ENCODE measurements at regions not wholly inside any gene's neighbourhood (a gene's known extent, or its start where the extent isn't known, plus 50 kb on each side); places are given as distances from the start of the nearest gene placed in this dataset.
A peak's percentile ranks its signal among the peaks of the same experiment; 100 is the strongest.

DNA sequence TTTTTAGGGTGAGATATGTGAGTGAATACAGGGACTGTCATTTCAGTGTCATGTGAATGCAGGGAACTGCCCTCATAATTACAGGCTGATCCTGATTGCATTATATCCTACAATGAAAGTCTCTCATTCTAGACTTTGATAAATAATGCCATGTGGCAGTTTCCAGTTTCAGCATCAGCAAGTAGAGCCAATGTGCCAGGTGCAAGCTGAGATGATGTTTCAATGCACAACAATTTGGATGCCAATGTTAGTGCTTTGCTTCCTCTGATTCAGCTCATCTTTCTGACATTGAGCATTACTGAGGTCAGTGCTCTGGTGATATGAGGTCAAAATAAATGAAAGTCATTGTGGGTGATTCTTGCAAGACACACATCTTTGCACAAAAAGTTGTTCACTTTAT, 63.7 kb upstream of the TFPI start:
- Histone ChIP-seq H3K4me3 (ENCODE audit: insufficient read depth, low read depth, low read length) (no peak overlapping the region), H4K91ac (ENCODE audit: insufficient read depth, low read depth, low read length) (no peak overlapping the region), H4K5ac (ENCODE audit: low read depth, low read length) (no peak overlapping the region), H3K14ac (replicated peaks; ENCODE audit: low read depth, low read length) (no peak overlapping the region), H3K9me3 (ENCODE audit: control insufficient read depth, insufficient read depth, low read length) (no peaks in the 10 kb centered on the region), H3K23ac (ENCODE audit: low read depth, low read length) (no peak overlapping the region), H3K27ac (ENCODE audit: insufficient read depth, low read length) (no peak overlapping the region), H3K9me1 (ENCODE audit: insufficient read depth, low read length) (peaks cover 3% of the 10 kb centered on the region; the same call in 1 of the 2 replicates), H3K9ac (ENCODE audit: low read depth, low read length) (no peak overlapping the region), H3K79me1 (ENCODE audit: low read depth in 1 of 2, low read length in 2 of 2) (no peaks in the 10 kb centered on the region), H3K4ac (ENCODE audit: low read depth, low read length) (no peak overlapping the region), H2BK20ac (ENCODE audit: low read depth, low read length) (no peak overlapping the region), H2BK120ac (ENCODE audit: low read depth, low read length) (no peak overlapping the region), H3K18ac (ENCODE audit: low read depth, low read length) (no peak overlapping the region), H4K8ac (ENCODE audit: low read depth in 2 of 2, low read length in 2 of 2) (no peak overlapping the region), H3K56ac (ENCODE audit: extremely low read depth, insufficient read depth, low read length) (no peak overlapping the region), H3K36me3 (ENCODE audit: control insufficient read depth, insufficient read depth, low read length) (no peaks in the 10 kb centered on the region), H2AK9ac (replicated peaks; ENCODE audit: low read depth, low read length, poor library complexity) (no peak overlapping the region), H4K20me1 (ENCODE audit: insufficient read depth, low read length) (no peaks in the 10 kb centered on the region), H2BK5ac (ENCODE audit: low read depth, low read length, poor library complexity, severe bottlenecking) (no peak overlapping the region), H2AFZ (replicated peaks; ENCODE audit: low read length, poor library complexity) (no peak overlapping the region), H3K4me1 (ENCODE audit: control insufficient read depth, insufficient read depth, low read length) (peaks cover 2% of the 10 kb centered on the region; the same call in 1 of the 2 replicates), H2AK5ac (ENCODE audit: low read depth, low read length) (no peak overlapping the region), H3K4me2 (ENCODE audit: low read depth, low read length) (no peak overlapping the region), H3K27me3 (ENCODE audit: control insufficient read depth, insufficient read depth, low read length) (no peaks in the 10 kb centered on the region; the same call in 1 of the 2 replicates), H2BK15ac (ENCODE audit: low read depth, low read length) (no peak overlapping the region)
- DNase-seq (peak; percentile 0), ATAC-seq (ENCODE audit: low read depth) (no peak)
- intact Hi-C loops (cut with micrococcal nuclease), result no loop called here
- dilution Hi-C loops (cut with HindIII; ENCODE audit: low sequenced_read_pairs, unreplicated experiment), result no loop called here
- BruUV-seq (replicated peaks), result no TSS peak
- in situ Hi-C loops (cut with MboI; ENCODE audit: low sequenced_read_pairs), result no loop called here
- CTCF ChIA-PET, result interaction anchor here (1.1 kb wide), 1 partner anchor 9 kb away, joined by 4 read pairs; no protein-coding TSS in a partner anchor
- no peak for TF ChIP-seq MAZ (IDR thresholded peaks at IDR 0.05; ENCODE audit: borderline replicate concordance, low read depth, low read length)
- no peak for TF ChIP-seq BHLHE40 (IDR thresholded peaks at IDR 0.05; ENCODE audit: low read depth, low read length)
- TF ChIP-seq CHD1 (IDR thresholded peaks at IDR 0.05; ENCODE audit: low read depth, low read length), result no peak
- TF ChIP-seq, protein P1, sequence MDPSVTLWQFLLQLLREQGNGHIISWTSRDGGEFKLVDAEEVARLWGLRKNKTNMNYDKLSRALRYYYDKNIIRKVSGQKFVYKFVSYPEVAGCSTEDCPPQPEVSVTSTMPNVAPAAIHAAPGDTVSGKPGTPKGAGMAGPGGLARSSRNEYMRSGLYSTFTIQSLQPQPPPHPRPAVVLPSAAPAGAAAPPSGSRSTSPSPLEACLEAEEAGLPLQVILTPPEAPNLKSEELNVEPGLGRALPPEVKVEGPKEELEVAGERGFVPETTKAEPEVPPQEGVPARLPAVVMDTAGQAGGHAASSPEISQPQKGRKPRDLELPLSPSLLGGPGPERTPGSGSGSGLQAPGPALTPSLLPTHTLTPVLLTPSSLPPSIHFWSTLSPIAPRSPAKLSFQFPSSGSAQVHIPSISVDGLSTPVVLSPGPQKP (IDR thresholded peaks at IDR 0.05; ENCODE audit: borderline replicate concordance, low read depth, low read length), result no peak
- no peak for TF ChIP-seq NFE2L2 (IDR thresholded peaks at IDR 0.05; ENCODE audit: low read depth, low read length)
- no peak for TF ChIP-seq POLR2A (IDR thresholded peaks at IDR 0.05; ENCODE audit: low read depth, low read length)
- POLR2A ChIA-PET (ENCODE audit: unreplicated experiment), result no interaction called here
